HEK293T (cell line): ENCODE measurements at regions not wholly inside any gene's neighbourhood (a gene's known extent, or its start where the extent isn't known, plus 50 kb on each side); places are given as distances from the start of the nearest gene placed in this dataset.

Experiments used
- CTCF ChIA-PET: fragments of 350-600 bp; formaldehyde crosslinking; extraction: SDS; loops from one replicate; lab custom pipeline; 2021; ENCODE audit warnings: antibody characterized with exemption, inconsistent platforms; lab: Yijun Ruan, JAX
- POLR2A ChIA-PET: fragments of 350-600 bp; formaldehyde crosslinking; extraction: SDS; loops from one replicate; lab custom pipeline; 2020; ENCODE audit warnings: antibody characterized with exemption, inconsistent platforms; lab: Yijun Ruan, JAX
- DNase-seq: peaks from one replicate; pipeline ENCODE4 v3.0.0; 2012; ENCODE audit warnings: mixed read lengths; ENCODE audit errors: extremely low spot score
- ARNT ChIP-seq: fragments of 450-650 bp; IDR thresholded peaks from 2 replicates; pipeline ENCODE4 v1.6.1; 2017; ENCODE audit warnings: mild to moderate bottlenecking
- BHLHE40 ChIP-seq: fragments of 450-650 bp; IDR thresholded peaks from 2 replicates; pipeline ENCODE4 v1.6.1; 2016; ENCODE audit warnings: mild to moderate bottlenecking, moderate library complexity, borderline replicate concordance
- CTBP1 ChIP-seq: fragments of 450-650 bp; IDR thresholded peaks from 2 replicates; pipeline ENCODE4 v1.6.1; 2016; ENCODE audit warnings: borderline replicate concordance
- ELF4 ChIP-seq: fragments of 450-650 bp; IDR thresholded peaks from 2 replicates; pipeline ENCODE4 v1.6.1; 2017; ENCODE audit warnings: antibody characterized with exemption
- FOXA1 ChIP-seq: fragments of 450-650 bp; IDR thresholded peaks from 2 replicates; pipeline ENCODE4 v1.6.1; 2016; ENCODE audit warnings: mild to moderate bottlenecking
- FOXK2 ChIP-seq: fragments of 450-650 bp; IDR thresholded peaks from 2 replicates; pipeline ENCODE4 v1.6.1; 2016; ENCODE audit warnings: mild to moderate bottlenecking
- FOXM1 ChIP-seq: fragments of 450-650 bp; IDR thresholded peaks from 2 replicates; pipeline ENCODE4 v1.6.1; 2017; ENCODE audit warnings: mild to moderate bottlenecking, borderline replicate concordance
- HDGF ChIP-seq: fragments of 450-650 bp; IDR thresholded peaks from 2 replicates; pipeline ENCODE4 v1.6.1; 2017; ENCODE audit warnings: antibody characterized with exemption, borderline replicate concordance
- L3MBTL2 ChIP-seq: fragments of 450-650 bp; conservative IDR thresholded peaks from 2 replicates; pipeline ENCODE4 v1.6.1; 2016; ENCODE audit warnings: mild to moderate bottlenecking
- LEF1 ChIP-seq: fragments of 450-650 bp; IDR thresholded peaks from 2 replicates; pipeline ENCODE4 v1.6.1; 2017; ENCODE audit warnings: mild to moderate bottlenecking, borderline replicate concordance
- NFRKB ChIP-seq: fragments of 450-650 bp; IDR thresholded peaks from 2 replicates; pipeline ENCODE4 v1.6.1; 2016; ENCODE audit warnings: mild to moderate bottlenecking, moderate library complexity
- SP1 ChIP-seq: fragments of 450-650 bp; IDR thresholded peaks from 2 replicates; pipeline ENCODE4 v1.6.1; 2017
- SUZ12 ChIP-seq: fragments of 450-650 bp; IDR thresholded peaks from 2 replicates; pipeline ENCODE4 v1.6.1; 2016; ENCODE audit warnings: mild to moderate bottlenecking
- TARDBP ChIP-seq: fragments of 450-650 bp; IDR thresholded peaks from 2 replicates; pipeline ENCODE4 v1.6.1; 2016
- ZNF384 ChIP-seq: fragments of 450-650 bp; IDR thresholded peaks from 2 replicates; pipeline ENCODE4 v1.6.1; 2016
- TF ChIP-seq, protein P1 (sequence below): fragments of 450-650 bp; IDR thresholded peaks from 2 replicates; pipeline ENCODE4 v1.6.1; 2016

DNA sequence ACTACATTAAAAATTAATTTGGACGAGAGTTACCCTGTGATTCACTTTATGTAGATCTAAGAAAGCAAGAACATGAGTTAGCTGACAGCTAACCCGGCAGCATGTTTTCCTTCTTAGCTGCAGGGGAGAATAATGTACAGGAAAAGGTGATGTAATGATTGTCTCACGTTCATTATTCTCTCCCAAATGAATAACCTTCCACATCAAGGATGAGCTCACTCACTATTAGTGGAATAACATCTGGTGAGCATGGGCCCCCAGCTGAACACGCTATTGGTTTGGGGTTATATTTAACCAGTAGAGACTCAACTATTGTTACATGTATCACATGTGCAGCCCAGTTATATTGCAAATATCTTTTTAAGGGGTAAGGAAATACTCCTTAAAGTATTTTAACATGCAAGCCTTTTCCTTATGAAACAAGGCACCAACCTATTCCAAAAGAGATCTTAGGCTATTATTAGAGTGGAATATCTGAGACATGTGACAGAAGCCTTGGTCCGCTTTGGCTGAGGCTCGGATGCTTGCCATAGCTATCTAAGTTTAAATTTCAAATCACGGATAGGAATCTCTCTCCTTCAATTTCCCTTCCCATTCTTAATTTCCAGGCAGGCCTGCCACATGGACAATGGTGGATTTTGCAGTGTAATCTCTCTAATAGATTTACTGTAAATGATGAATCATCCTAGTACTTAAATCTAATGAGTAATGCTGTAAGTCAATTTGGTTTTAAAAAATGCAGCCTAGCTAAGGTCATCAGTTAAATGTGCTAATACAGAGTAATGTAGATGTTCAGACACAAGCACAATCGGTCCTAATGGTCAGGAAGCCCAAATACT lies 99.0 kb upstream of the OTUD4 start:
- no peak for TF ChIP-seq HDGF
- no peak for TF ChIP-seq TARDBP
- no peak for TF ChIP-seq ZNF384
- TF ChIP-seq L3MBTL2: no peak
- TF ChIP-seq ELF4: no peak
- TF ChIP-seq FOXK2: no peak
- TF ChIP-seq BHLHE40: no peak
- TF ChIP-seq NFRKB: no peak
- no peak for TF ChIP-seq SP1
- TF ChIP-seq, protein P1, sequence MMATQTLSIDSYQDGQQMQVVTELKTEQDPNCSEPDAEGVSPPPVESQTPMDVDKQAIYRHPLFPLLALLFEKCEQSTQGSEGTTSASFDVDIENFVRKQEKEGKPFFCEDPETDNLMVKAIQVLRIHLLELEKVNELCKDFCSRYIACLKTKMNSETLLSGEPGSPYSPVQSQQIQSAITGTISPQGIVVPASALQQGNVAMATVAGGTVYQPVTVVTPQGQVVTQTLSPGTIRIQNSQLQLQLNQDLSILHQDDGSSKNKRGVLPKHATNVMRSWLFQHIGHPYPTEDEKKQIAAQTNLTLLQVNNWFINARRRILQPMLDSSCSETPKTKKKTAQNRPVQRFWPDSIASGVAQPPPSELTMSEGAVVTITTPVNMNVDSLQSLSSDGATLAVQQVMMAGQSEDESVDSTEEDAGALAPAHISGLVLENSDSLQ: no peak
- no peak for TF ChIP-seq ARNT
- no peak for TF ChIP-seq LEF1
- TF ChIP-seq CTBP1: no peak
- TF ChIP-seq FOXA1: no peak
- no peak for TF ChIP-seq FOXM1
- TF ChIP-seq SUZ12: no peak
- ChIA-PET CTCF (interaction anchor here (0.5 to 1.2 kb wide), 3 partner anchors 283 to 1483 kb away, joined by 3 read pairs; no protein-coding TSS in a partner anchor), POLR2A (interaction anchor here (0.8 to 1.0 kb wide), 2 partner anchors 202 to 203 kb away, joined by 3 read pairs; partner anchors contain the start of gene SMAD1)
- no peak for DNase-seq

DNA sequence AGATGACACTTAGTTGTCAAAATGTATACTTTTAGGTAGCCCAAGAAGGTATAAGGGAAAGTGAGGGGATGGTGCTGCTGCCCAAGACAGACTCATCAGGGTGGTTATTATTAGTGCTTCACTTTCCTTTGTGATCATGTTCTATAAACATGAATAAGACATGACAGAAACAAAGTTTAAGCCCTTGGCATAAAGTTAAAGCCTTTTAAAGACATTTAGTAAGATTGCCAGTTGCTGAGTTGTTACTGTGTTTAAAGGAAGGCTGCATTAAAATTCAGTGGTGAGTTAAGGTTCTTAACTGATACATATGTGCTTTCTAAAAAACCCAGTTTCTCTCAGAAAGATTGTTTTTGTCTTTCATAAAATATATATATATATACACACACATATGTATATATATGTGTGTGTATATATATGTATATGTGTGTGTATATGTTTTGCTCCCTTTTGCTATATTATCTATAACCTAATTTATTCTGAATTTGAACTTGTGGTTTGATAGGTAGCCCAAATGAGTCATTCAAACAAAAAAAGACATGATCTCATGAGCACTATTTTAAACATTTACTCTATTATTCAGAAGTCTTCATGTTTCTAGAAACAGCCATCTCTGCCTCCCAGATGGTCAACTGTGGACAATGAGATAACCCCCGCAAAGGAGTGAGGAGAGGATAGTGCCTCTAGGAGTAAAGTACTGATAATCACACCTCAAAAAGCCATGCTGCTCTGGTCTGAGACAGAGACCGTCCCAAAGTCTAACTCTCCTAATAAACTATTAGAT lies 98.1 kb upstream of the OTUD4 start:
- TF ChIP-seq FOXK2 (no peak), FOXM1 (no peak), HDGF (no peak), ARNT (no peak)
- CTCF ChIA-PET: interaction anchor here (0.5 to 1.2 kb wide), 2 partner anchors 331 to 1483 kb away, joined by 3 read pairs; no protein-coding TSS in a partner anchor
- DNase-seq: no peak
- POLR2A ChIA-PET: interaction anchor here (0.8 to 1.0 kb wide), 2 partner anchors 203 to 204 kb away, joined by 3 read pairs; partner anchors contain the start of gene SMAD1

DNA sequence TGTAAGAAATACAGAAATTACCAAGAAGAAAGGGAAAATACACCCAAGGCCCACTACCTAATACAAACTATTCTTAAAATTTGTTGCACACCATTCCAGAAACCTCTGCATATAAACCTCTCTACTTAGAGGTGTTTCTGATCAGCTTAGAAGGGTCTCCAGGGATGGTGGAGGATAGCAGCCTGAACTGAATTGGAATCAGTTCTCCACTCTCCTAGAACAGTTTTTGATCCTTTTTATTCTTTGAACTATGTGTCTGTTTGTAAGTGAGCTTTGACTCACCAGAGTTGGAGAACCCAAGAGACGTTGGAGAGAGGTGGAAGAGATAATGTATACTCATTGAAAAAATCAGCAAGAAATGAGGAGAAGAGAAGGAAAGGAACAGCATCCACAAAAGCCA lies 96.6 kb upstream of the OTUD4 start:
- ChIA-PET CTCF (no interaction called here), POLR2A (no interaction called here)
- DNase-seq: no peak
- TF ChIP-seq ELF4 (no peak), SUZ12 (no peak), ZNF384 (no peak), TARDBP (no peak), L3MBTL2 (no peak), CTBP1 (no peak), FOXM1 (no peak), NFRKB (no peak), HDGF (no peak), LEF1 (no peak), FOXK2 (no peak), BHLHE40 (no peak), SP1 (no peak)
- TF ChIP-seq, protein P1: no peak

DNA sequence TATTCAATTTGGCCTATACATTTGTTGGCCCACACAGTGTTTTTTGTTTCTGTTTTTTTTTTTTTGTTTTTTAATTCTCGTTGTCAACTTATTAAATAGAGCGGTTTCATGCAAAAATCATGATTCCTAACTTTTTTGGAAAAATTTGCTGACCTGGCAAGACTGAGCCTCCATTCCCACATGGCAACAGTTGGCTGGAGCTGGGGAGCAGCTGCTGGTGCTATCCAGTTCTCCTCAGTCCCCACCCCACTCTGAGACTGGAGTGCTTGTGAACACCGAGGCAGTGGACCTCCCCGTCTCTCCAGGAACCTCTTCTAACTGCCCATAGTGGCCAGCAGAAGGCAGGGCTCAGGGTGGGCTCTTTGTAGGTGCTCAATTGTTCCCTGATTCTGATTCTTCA lies 95.7 kb upstream of the OTUD4 start:
- POLR2A ChIA-PET: no interaction called here
- CTCF ChIA-PET: interaction anchor here (0.5 kb wide), 1 partner anchor 802 kb away, joined by 4 read pairs; no protein-coding TSS in a partner anchor
- TF ChIP-seq SUZ12: no peak
- TF ChIP-seq L3MBTL2: no peak
- no peak for TF ChIP-seq FOXK2
- no peak for TF ChIP-seq LEF1
- TF ChIP-seq, protein P1: no peak
- no peak for TF ChIP-seq CTBP1
- no peak for TF ChIP-seq SP1
- TF ChIP-seq FOXA1: no peak
- TF ChIP-seq FOXM1: no peak
- TF ChIP-seq HDGF: no peak
- no peak for TF ChIP-seq NFRKB
- DNase-seq: no peak

DNA sequence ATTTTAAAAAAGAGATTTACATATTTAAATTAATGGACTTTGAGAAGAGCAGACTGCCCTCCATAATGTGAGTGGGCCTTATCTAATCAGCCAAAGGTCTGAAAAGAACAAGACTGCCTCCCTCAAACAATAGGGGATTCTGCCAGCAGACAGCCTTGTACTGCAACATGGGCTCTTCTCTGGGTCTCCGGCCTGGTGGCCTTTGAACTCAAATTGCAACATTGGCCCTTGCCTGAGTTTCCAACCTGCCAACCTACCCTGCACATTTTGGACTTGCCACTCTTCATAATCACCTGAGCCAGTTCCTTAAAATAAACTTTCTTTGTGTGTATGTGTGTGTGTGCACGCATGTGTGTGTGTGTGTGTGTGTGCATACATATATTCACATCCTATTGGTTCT lies 90.8 kb upstream of the OTUD4 start:
- ChIA-PET POLR2A (no interaction called here), CTCF (no interaction called here)
- no peak for DNase-seq
- TF ChIP-seq ZNF384 (no peak), SP1 (no peak), BHLHE40 (no peak), LEF1 (no peak), FOXM1 (no peak), NFRKB (no peak)

DNA sequence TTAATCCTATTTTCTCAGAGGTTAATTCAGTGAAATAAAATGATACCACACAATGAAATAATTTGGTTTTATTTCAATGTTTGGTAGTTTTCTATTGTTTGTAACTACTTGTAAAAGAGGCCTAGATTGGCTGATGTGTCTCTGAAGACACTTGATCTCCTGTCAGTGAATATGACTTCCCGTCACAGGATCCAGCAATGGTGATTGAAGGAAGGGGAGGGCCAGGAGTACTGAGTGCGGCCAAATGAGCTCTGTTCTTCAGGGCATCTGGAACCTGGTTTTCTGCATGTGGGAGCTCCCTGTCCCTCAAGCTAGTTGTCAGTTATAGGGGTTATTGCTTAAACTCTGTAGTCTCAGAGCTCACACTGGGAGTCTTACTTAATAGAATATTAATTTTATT lies 86.5 kb upstream of the OTUD4 start:
- no peak for DNase-seq
- CTCF ChIA-PET: interaction anchor here (0.7 kb wide), 1 partner anchor 761 kb away, joined by 3 read pairs; no protein-coding TSS in a partner anchor
- no peak for TF ChIP-seq L3MBTL2
- no peak for TF ChIP-seq FOXM1
- TF ChIP-seq SP1: no peak
- no peak for TF ChIP-seq TARDBP
- no peak for TF ChIP-seq SUZ12
- TF ChIP-seq ELF4: no peak
- no peak for TF ChIP-seq CTBP1
- POLR2A ChIA-PET: no interaction called here
